ENCODE measurements at regions not wholly inside any gene's neighbourhood (a gene's known extent, or its start where the extent isn't known, plus 50 kb on each side); places are given as distances from the start of the nearest gene placed in this dataset.
A peak's percentile ranks its signal among the peaks of the same experiment; 100 is the strongest.
"Not testable (repeated sequence)": the region's sequence is repeated elsewhere in the genome, so short reads cannot be mapped to it uniquely, and the experiment has no call there.

- no peak for DNase-seq (ENCODE audit: low read depth)
Measured at GRCh38 chr16:65767125-65767524, 599.4 kb upstream of the CDH5 start.

GRCh38 chr16:65763640-65764305 is 602.7 kb upstream of the CDH5 start:
- DNase-seq (ENCODE audit: low read depth), result no peak

- DNase-seq (ENCODE audit: low read depth), result no peak
Measured at GRCh38 chr16:65760874-65761273, 605.6 kb upstream of the CDH5 start.

GRCh38 chr16:65758620-65759019 is 607.9 kb upstream of the CDH5 start:
- no peak for DNase-seq (ENCODE audit: low read depth)

- DNase-seq (ENCODE audit: low read depth), result no peak
Measured at GRCh38 chr16:65757064-65757463, 609.4 kb upstream of the CDH5 start.

GRCh38 chr16:65756163-65756562 is 610.3 kb upstream of the CDH5 start:
- DNase-seq (ENCODE audit: low read depth), result no peak

- DNase-seq (ENCODE audit: low read depth), result peak; percentile 85
Measured at GRCh38 chr16:65754820-65755691, 611.4 kb upstream of the CDH5 start.

- no peak for DNase-seq (ENCODE audit: low read depth)
Measured at GRCh38 chr16:65752522-65752844, 614.0 kb upstream of the CDH5 start.

- no peak for DNase-seq (ENCODE audit: low read depth)
Measured at GRCh38 chr16:65751622-65752521, 614.6 kb upstream of the CDH5 start.

- DNase-seq (ENCODE audit: low read depth), result no peak
Measured at GRCh38 chr16:65749506-65749905, 617.0 kb upstream of the CDH5 start.

- DNase-seq (ENCODE audit: low read depth), result no peak
Measured at GRCh38 chr16:65746941-65747340, 619.5 kb upstream of the CDH5 start.

GRCh38 chr16:65745201-65745708 is 621.2 kb upstream of the CDH5 start:
- no peak for DNase-seq (ENCODE audit: low read depth)

- DNase-seq (ENCODE audit: low read depth), result no peak
Measured at GRCh38 chr16:65744401-65744800, 622.1 kb upstream of the CDH5 start.

- DNase-seq (ENCODE audit: low read depth), result no peak
Measured at GRCh38 chr16:65743558-65743957, 621.7 kb upstream of the CDH11 start.

- DNase-seq (ENCODE audit: low read depth), result peak; percentile 17
Measured at GRCh38 chr16:65740711-65741110, 618.8 kb upstream of the CDH11 start.

- DNase-seq (ENCODE audit: low read depth), result no peak
Measured at GRCh38 chr16:65739518-65739917, 617.7 kb upstream of the CDH11 start.

GRCh38 chr16:65737831-65738230 is 616.0 kb upstream of the CDH11 start:
- DNase-seq (ENCODE audit: low read depth), result no peak

GRCh38 chr16:65735615-65736014 is 613.8 kb upstream of the CDH11 start:
- not testable (repeated sequence) for DNase-seq (ENCODE audit: low read depth)

- no peak for DNase-seq (ENCODE audit: low read depth)
Measured at GRCh38 chr16:65733721-65734120, 611.9 kb upstream of the CDH11 start.

- no peak for DNase-seq (ENCODE audit: low read depth)
Measured at GRCh38 chr16:65731833-65732232, 610.0 kb upstream of the CDH11 start.

GRCh38 chr16:65728652-65729051 is 606.8 kb upstream of the CDH11 start:
- no peak for DNase-seq (ENCODE audit: low read depth)

- no peak for DNase-seq (ENCODE audit: low read depth)
Measured at GRCh38 chr16:65728167-65728566, 606.3 kb upstream of the CDH11 start.
